ENCODE measurements at regions not wholly inside any gene's neighbourhood (a gene's known extent, or its start where the extent isn't known, plus 50 kb on each side); places are given as distances from the start of the nearest gene placed in this dataset.

DNA sequence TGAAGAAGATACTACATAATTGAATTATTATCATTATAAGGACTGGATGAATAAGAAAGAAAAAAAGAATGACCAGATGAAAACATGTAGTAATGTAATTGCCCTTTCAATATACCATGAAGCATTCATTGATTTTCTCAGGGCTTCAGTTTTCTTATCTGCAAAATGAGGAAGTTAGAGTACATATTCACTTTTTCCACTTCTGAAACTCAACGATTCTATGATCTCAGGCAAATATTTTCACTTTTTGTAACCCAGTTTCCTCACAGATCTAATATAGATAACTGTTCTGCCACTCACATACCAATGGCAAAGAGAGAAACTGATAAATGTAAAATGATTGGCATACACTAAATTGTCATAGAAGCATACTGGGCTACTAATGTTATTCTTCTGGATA, 856.6 kb upstream of the KLHL1 start:
- Mint-ChIP-seq H3K4me1 (no peaks in the 10 kb centered on the region), H3K9me3 (no peaks in the 10 kb centered on the region), H3K4me3 (no peak overlapping the region), H3K27me3 (no peaks in the 10 kb centered on the region), H3K27ac (no peak overlapping the region), H3K36me3 (no peaks in the 10 kb centered on the region)
- no peaks in the 10 kb centered on the region for H3K9me3 ChIP-seq
- no peaks in the 10 kb centered on the region for H3K4me1 ChIP-seq (ENCODE audit: control insufficient read depth in 1 of 2, extremely low read depth in 1 of 2, insufficient read depth in 2 of 2, low read length in 2 of 2)
- DNase-seq = no peak
- CTCF ChIA-PET = no interaction called here
- POLR2A ChIA-PET = interaction anchor here in 1 of 2 donors (0.6 kb wide), 1 partner anchor 590 kb away, joined by 4 read pairs; no protein-coding TSS in a partner anchor
- no CpG with 5 or more reads among the region's 1 CpG for WGBS (ENCODE audit: insufficient coverage)
- no peak for ATAC-seq (replicated peaks in 1 of 4)
- no peaks in the 10 kb centered on the region for H3K27me3 ChIP-seq (replicated peaks in 1 of 2; ENCODE audit: control insufficient read depth in 2 of 2, extremely low read depth in 1 of 2, insufficient read depth in 2 of 2, low read length in 1 of 2)
- H3K27ac ChIP-seq (ENCODE audit: low read length) = no peak overlapping the region
- H3K4me3 ChIP-seq (ENCODE audit: control insufficient read depth in 1 of 2, extremely low read depth in 1 of 2, low read length in 1 of 2) = no peak overlapping the region
- no peaks in the 10 kb centered on the region for H3K36me3 ChIP-seq (ENCODE audit: control insufficient read depth in 2 of 2, extremely low read depth in 1 of 2, insufficient read depth in 1 of 2, low read length in 1 of 2)

DNA sequence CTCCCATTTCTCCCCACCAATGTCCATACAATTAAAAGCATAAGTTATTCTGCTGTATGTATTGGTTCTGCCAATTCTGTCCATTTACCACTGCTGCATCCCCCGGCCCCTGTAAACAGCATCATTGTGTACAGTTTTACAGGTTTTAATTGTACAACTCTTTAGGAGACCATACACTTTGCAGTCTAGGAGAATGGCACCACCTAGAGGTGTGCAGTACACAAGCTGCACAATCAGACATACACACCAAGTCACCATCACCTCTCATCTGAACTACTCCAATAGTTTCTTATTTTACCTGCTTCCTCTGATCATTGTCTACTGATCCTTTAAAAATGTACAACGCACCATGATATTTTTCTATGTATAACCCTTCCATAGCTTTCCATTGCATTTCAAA, 855.9 kb upstream of the KLHL1 start:
- 63% methylated on average over 2 of the region's 2 CpGs for WGBS (ENCODE audit: insufficient coverage)
- no peaks in the 10 kb centered on the region for H3K27me3 Mint-ChIP-seq
- Histone ChIP-seq H3K27me3 (replicated peaks in 1 of 2; ENCODE audit: control insufficient read depth in 2 of 2, extremely low read depth in 1 of 2, insufficient read depth in 2 of 2, low read length in 1 of 2) (no peaks in the 10 kb centered on the region), H3K4me1 (ENCODE audit: control insufficient read depth in 1 of 2, extremely low read depth in 1 of 2, insufficient read depth in 2 of 2, low read length in 2 of 2) (no peaks in the 10 kb centered on the region), H3K4me3 (ENCODE audit: control insufficient read depth in 1 of 2, extremely low read depth in 1 of 2, low read length in 1 of 2) (no peak overlapping the region), H3K9me3 (no peaks in the 10 kb centered on the region), H3K36me3 (ENCODE audit: control insufficient read depth in 2 of 2, extremely low read depth in 1 of 2, insufficient read depth in 1 of 2, low read length in 1 of 2) (no peaks in the 10 kb centered on the region), H3K27ac (ENCODE audit: low read length) (no peak overlapping the region)
- POLR2A ChIA-PET = no interaction called here
- H3K9me3 Mint-ChIP-seq = no peaks in the 10 kb centered on the region
- DNase-seq (no peak), ATAC-seq (replicated peaks in 1 of 4) (no peak)
- no peaks in the 10 kb centered on the region for H3K36me3 Mint-ChIP-seq
- CTCF ChIA-PET = no interaction called here
- H3K4me1 Mint-ChIP-seq = no peaks in the 10 kb centered on the region
- H3K27ac Mint-ChIP-seq = no peak overlapping the region
- H3K4me3 Mint-ChIP-seq = no peak overlapping the region

DNA sequence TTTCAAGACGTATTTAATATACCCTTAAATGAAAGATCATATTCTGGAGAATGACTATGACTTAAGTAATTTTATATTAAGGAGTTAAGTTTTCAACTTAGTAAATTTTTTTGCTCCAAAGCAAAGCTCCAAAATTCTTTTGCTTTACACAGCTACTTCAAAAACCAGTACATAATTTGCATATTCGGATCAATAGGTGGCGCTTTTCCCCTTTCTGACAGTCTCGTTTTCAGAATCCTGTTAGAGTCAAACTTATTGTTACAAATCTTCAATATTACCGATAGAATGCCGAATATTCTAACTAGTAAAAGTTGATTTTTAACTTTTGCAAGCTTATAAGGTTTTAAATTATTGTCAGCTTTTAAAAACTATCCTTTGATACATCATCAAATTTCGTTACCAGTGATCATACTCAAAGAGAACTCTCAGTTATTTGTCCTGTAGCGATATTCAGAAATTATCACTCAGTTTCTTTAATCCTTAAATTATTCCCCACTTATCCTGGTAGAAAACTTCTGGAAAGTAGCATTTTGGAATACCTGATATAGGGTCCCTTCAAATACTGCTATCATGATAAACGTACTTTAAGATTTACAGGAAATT, 852.7 kb upstream of the KLHL1 start:
- POLR2A ChIA-PET = no interaction called here
- Mint-ChIP-seq H3K9me3 (peaks cover 0 to 1% (median 1%) of the 10 kb centered on the region in 3 donors), H3K4me1 (no peaks in the 10 kb centered on the region), H3K4me3 (no peak overlapping the region), H3K27ac (no peak overlapping the region), H3K36me3 (no peaks in the 10 kb centered on the region), H3K27me3 (no peaks in the 10 kb centered on the region)
- Histone ChIP-seq H3K9me3 (no peaks in the 10 kb centered on the region), H3K4me3 (ENCODE audit: control insufficient read depth in 1 of 2, extremely low read depth in 1 of 2, low read length in 1 of 2) (no peak overlapping the region), H3K4me1 (ENCODE audit: control insufficient read depth in 1 of 2, extremely low read depth in 1 of 2, insufficient read depth in 2 of 2, low read length in 2 of 2) (no peaks in the 10 kb centered on the region), H3K27me3 (replicated peaks in 1 of 2; ENCODE audit: control insufficient read depth in 2 of 2, extremely low read depth in 1 of 2, insufficient read depth in 2 of 2, low read length in 1 of 2) (no peaks in the 10 kb centered on the region), H3K27ac (ENCODE audit: low read length) (no peak overlapping the region), H3K36me3 (ENCODE audit: control insufficient read depth in 2 of 2, extremely low read depth in 1 of 2, insufficient read depth in 1 of 2, low read length in 1 of 2) (no peaks in the 10 kb centered on the region)
- peak in 1 of 35 experiments; percentile 4 for DNase-seq
- ATAC-seq (replicated peaks in 1 of 4) = no peak
- WGBS (ENCODE audit: insufficient coverage) = no CpG with 5 or more reads among the region's 9 CpGs
- CTCF ChIA-PET = interaction anchor here in 1 of 2 donors (0.6 kb wide), 1 partner anchor 917 kb away, joined by 3 read pairs; no protein-coding TSS in a partner anchor

DNA sequence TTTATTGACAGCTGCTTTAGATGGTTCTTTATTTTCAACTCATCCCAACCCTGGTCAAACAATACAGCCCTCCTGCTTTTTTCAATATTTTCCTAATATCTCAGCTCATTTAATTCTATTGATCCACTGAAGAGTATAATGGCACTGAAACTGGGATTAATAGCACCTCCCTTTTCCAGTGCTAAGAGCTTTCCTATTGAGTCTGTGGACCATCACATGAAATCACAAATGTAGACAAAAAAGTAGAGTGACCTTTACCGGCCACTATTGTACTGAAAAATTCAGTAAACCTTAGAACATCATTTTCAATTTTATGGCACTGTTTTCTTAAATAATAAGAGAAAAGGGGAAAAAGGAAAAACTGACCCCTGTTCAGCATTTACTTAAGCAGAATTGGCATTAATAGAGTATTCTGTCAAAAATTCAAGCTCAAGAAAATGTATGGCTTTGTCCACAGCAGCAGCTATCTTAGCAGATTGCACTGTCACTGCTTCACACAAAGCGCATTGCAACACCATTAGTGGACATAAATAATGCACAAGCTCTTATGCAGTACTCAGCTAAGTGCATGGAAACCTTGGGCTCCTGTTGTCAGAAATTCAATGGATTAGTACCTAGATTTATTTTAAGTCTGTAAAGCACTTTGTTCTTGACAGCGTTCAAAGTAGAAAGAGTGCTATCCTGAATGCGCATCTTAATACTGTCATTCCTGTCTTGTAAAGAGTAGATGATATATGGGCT, 851.0 kb upstream of the KLHL1 start:
- no peak overlapping the region for H3K4me3 Mint-ChIP-seq
- no peaks in the 10 kb centered on the region for H3K27me3 ChIP-seq (replicated peaks in 1 of 2; ENCODE audit: control insufficient read depth in 2 of 2, extremely low read depth in 1 of 2, insufficient read depth in 2 of 2, low read length in 1 of 2)

DNA sequence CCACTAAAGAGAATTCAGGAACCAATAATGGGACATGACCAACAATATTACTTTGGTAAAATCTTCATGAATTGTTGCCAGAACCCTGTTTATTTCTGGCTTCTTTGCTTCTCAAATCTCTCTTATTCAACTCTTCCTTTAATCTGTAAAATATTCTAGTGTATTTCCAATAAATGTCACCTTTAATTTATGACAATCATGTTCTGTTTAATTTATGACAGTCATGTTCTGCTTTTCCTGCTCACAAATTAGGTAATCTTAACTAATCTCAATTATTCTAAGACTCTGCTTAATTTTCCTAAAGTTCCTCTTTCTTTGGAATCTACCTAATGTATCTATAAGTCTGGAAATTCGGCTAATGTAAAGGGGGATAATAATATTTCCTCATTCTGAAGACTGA, 847.6 kb upstream of the KLHL1 start:
- no peaks in the 10 kb centered on the region for H3K27me3 ChIP-seq (replicated peaks in 1 of 2; ENCODE audit: control insufficient read depth in 2 of 2, extremely low read depth in 1 of 2, insufficient read depth in 2 of 2, low read length in 1 of 2)
- H3K27ac ChIP-seq (ENCODE audit: low read length) = no peak overlapping the region
- H3K4me1 ChIP-seq (ENCODE audit: control insufficient read depth in 1 of 2, extremely low read depth in 1 of 2, insufficient read depth in 2 of 2, low read length in 2 of 2) = no peaks in the 10 kb centered on the region
- Mint-ChIP-seq H3K27me3 (no peaks in the 10 kb centered on the region), H3K9me3 (peaks cover 0 to 10% (median 3%) of the 10 kb centered on the region in 3 donors), H3K36me3 (no peaks in the 10 kb centered on the region), H3K4me3 (no peak overlapping the region), H3K27ac (no peak overlapping the region), H3K4me1 (no peaks in the 10 kb centered on the region)
- H3K36me3 ChIP-seq (ENCODE audit: control insufficient read depth in 2 of 2, extremely low read depth in 1 of 2, insufficient read depth in 1 of 2, low read length in 1 of 2) = no peaks in the 10 kb centered on the region
- no CpG with 5 or more reads among the region's 1 CpG for WGBS (ENCODE audit: insufficient coverage)
- DNase-seq = no peak
- ChIA-PET POLR2A (no interaction called here), CTCF (no interaction called here)
- H3K4me3 ChIP-seq (ENCODE audit: control insufficient read depth in 1 of 2, extremely low read depth in 1 of 2, low read length in 1 of 2) = no peak overlapping the region
- H3K9me3 ChIP-seq = no peaks in the 10 kb centered on the region
- no peak for ATAC-seq (replicated peaks in 1 of 4)

More for the DNA sequence above, 851.0 kb upstream of the KLHL1 start:
- Histone ChIP-seq H3K9me3 (no peaks in the 10 kb centered on the region), H3K36me3 (ENCODE audit: control insufficient read depth in 2 of 2, extremely low read depth in 1 of 2, insufficient read depth in 1 of 2, low read length in 1 of 2) (no peaks in the 10 kb centered on the region), H3K4me3 (ENCODE audit: control insufficient read depth in 1 of 2, extremely low read depth in 1 of 2, low read length in 1 of 2) (no peak overlapping the region), H3K27ac (ENCODE audit: low read length) (no peak overlapping the region), H3K4me1 (ENCODE audit: control insufficient read depth in 1 of 2, extremely low read depth in 1 of 2, insufficient read depth in 2 of 2, low read length in 2 of 2) (no peaks in the 10 kb centered on the region)
- no CpG with 5 or more reads among the region's 4 CpGs for WGBS (ENCODE audit: insufficient coverage)
- CTCF ChIA-PET = no interaction called here
- DNase-seq (no peak), ATAC-seq (replicated peaks in 1 of 4) (no peak)
- POLR2A ChIA-PET = no interaction called here
- H3K4me1 Mint-ChIP-seq = no peaks in the 10 kb centered on the region
- no peaks in the 10 kb centered on the region for H3K27me3 Mint-ChIP-seq
- H3K36me3 Mint-ChIP-seq = no peaks in the 10 kb centered on the region
- H3K27ac Mint-ChIP-seq = no peak overlapping the region
- H3K9me3 Mint-ChIP-seq = peaks cover 0 to 3% (median 3%) of the 10 kb centered on the region in 3 donors

DNA sequence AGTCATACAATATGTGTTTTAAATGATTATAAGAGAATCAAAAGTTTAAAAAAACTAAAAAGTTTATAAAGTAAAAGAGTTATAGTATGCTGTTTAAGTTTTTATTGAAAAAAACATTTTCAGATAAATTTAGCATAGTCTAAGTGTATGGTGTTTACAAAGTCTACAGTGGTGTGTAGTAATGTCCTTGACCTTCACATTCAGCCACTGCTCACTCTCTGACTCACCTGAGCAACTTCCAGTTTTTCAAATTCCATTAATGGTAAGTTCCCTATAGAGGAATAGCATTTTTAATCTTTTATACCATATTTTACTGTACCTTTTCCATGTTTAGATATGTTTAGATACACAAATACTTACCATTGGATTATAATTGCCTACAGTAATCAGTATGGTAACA, 842.4 kb upstream of the KLHL1 start:
- no peak for DNase-seq
- peaks cover 0 to 7% (median 0%) of the 10 kb centered on the region in 3 donors for H3K9me3 Mint-ChIP-seq
- no peak overlapping the region for H3K27ac Mint-ChIP-seq
- H3K4me1 Mint-ChIP-seq = no peaks in the 10 kb centered on the region
- no peaks in the 10 kb centered on the region for H3K4me1 ChIP-seq (ENCODE audit: control insufficient read depth in 1 of 2, extremely low read depth in 1 of 2, insufficient read depth in 2 of 2, low read length in 2 of 2)
- ChIA-PET CTCF (no interaction called here), POLR2A (no interaction called here)
- H3K27me3 ChIP-seq (replicated peaks in 1 of 2; ENCODE audit: control insufficient read depth in 2 of 2, extremely low read depth in 1 of 2, insufficient read depth in 2 of 2, low read length in 1 of 2) = no peaks in the 10 kb centered on the region
- no peak for ATAC-seq (replicated peaks in 1 of 4)
- H3K4me3 ChIP-seq (ENCODE audit: control insufficient read depth in 1 of 2, extremely low read depth in 1 of 2, low read length in 1 of 2) = no peak overlapping the region
- no peaks in the 10 kb centered on the region for H3K9me3 ChIP-seq
- no peak overlapping the region for H3K27ac ChIP-seq (ENCODE audit: low read length)
- H3K36me3 Mint-ChIP-seq = no peaks in the 10 kb centered on the region
- no peak overlapping the region for H3K4me3 Mint-ChIP-seq
- H3K36me3 ChIP-seq (ENCODE audit: control insufficient read depth in 2 of 2, extremely low read depth in 1 of 2, insufficient read depth in 1 of 2, low read length in 1 of 2) = no peaks in the 10 kb centered on the region
- no peaks in the 10 kb centered on the region for H3K27me3 Mint-ChIP-seq
